ENCODE measurements at regions not wholly inside any gene's neighbourhood (a gene's known extent, or its start where the extent isn't known, plus 50 kb on each side); places are given as distances from the start of the nearest gene placed in this dataset.

DNA sequence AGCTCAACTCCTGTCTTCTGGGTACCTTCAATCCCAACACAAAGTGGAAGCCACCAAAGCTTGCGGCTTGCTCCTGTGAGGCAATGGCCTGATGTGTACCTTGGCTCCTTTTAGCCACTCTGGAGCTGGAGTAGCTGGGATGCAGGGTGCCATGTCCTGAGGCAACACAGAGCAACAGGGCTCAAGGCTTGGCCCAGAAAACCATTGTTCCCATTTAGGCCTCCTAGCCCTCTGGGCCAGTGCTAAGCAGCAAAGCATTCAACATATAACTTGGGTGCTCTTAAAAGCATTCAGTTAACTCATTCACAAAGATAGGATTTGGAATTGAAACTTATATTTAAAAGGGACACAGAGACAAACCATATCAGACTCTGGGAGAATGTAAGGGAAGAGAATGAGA lies 194.5 kb upstream of the ARHGEF9 start:
- Histone ChIP-seq H4K20me1 (ENCODE audit: insufficient read depth, low read length) (no peaks in the 10 kb centered on the region), H3K27me3 (ENCODE audit: control insufficient read depth in 2 of 2, insufficient read depth in 2 of 2, low read length in 2 of 2) (no peaks in the 10 kb centered on the region), H3K36me3 (replicated peaks in 1 of 2; ENCODE audit: control insufficient read depth in 1 of 2, insufficient read depth in 2 of 2, low read length in 2 of 2) (no peaks in the 10 kb centered on the region), H3K27ac (ENCODE audit: low read depth in 1 of 2, low read length in 2 of 2) (no peak overlapping the region), H3K9me3 (replicated peaks in 1 of 2; ENCODE audit: control insufficient read depth in 1 of 2, insufficient read depth in 1 of 2, low read length in 2 of 2) (peaks cover 19 to 21% of the 10 kb centered on the region in 2 donors), H3K4me3 (replicated peaks in 1 of 3; ENCODE audit: low read depth in 2 of 3, low read length in 3 of 3) (no peak overlapping the region), H2AFZ (ENCODE audit: insufficient read depth, low read depth, low read length, poor library complexity, severe bottlenecking) (no peak overlapping the region), H3K4me1 (ENCODE audit: control insufficient read depth in 1 of 2, insufficient read depth in 2 of 2, low read length in 2 of 2) (no peaks in the 10 kb centered on the region), H3K9ac (ENCODE audit: insufficient read depth, low read length, poor library complexity, severe bottlenecking) (no peak overlapping the region), H3K79me2 (ENCODE audit: insufficient read depth, low read length) (no peaks in the 10 kb centered on the region), H3K4me2 (replicated peaks; ENCODE audit: extremely low read depth, low read length, poor library complexity, severe bottlenecking) (no peak overlapping the region)
- no peaks in the 10 kb centered on the region for H3K27me3 Mint-ChIP-seq (ENCODE audit: low read depth in 3 of 3)
- H3K4me1 Mint-ChIP-seq, result no peaks in the 10 kb centered on the region
- intact Hi-C loops (cut with micrococcal nuclease), result no loop called here
- no peaks in the 10 kb centered on the region for H3K36me3 Mint-ChIP-seq
- TF ChIP-seq, protein P1, sequence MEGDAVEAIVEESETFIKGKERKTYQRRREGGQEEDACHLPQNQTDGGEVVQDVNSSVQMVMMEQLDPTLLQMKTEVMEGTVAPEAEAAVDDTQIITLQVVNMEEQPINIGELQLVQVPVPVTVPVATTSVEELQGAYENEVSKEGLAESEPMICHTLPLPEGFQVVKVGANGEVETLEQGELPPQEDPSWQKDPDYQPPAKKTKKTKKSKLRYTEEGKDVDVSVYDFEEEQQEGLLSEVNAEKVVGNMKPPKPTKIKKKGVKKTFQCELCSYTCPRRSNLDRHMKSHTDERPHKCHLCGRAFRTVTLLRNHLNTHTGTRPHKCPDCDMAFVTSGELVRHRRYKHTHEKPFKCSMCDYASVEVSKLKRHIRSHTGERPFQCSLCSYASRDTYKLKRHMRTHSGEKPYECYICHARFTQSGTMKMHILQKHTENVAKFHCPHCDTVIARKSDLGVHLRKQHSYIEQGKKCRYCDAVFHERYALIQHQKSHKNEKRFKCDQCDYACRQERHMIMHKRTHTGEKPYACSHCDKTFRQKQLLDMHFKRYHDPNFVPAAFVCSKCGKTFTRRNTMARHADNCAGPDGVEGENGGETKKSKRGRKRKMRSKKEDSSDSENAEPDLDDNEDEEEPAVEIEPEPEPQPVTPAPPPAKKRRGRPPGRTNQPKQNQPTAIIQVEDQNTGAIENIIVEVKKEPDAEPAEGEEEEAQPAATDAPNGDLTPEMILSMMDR (IDR thresholded peaks at IDR 0.05), result no peak
- peaks cover 0 to 36% (median 6%) of the 10 kb centered on the region in 7 donors for H3K9me3 Mint-ChIP-seq
- no peak overlapping the region for H3K4me3 Mint-ChIP-seq
- 100% methylated on average over 1 of the region's 1 CpG for WGBS (ENCODE audit: insufficient coverage)
- H3K27ac Mint-ChIP-seq, result no peak overlapping the region
- DNase-seq, result no peak

DNA sequence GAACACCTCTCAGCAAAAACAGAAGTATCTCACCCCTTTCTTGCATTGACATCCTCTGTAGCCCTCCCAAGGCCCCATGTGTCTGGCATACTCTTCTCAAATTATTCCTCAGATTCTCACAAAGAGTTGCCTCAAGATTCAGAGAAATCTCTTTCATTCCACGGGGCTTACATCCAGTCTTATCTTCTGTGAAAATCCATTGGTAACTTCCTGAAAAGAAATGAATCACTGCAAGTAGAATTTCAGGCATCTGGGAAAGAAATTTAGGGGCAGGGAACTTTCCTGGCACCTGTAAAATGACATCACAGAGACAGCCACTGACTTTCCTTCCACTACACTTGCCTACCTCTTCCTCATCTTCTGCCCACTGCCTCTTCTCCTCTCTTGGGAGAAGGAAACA lies 182.5 kb upstream of the ARHGEF9 start:
- Mint-ChIP-seq H3K27me3 (ENCODE audit: low read depth in 3 of 3) (no peaks in the 10 kb centered on the region), H3K9me3 (peaks cover 2 to 10% (median 5%) of the 10 kb centered on the region in 7 donors), H3K4me3 (no peak overlapping the region), H3K36me3 (no peaks in the 10 kb centered on the region), H3K4me1 (no peaks in the 10 kb centered on the region), H3K27ac (no peak overlapping the region)
- Histone ChIP-seq H4K20me1 (ENCODE audit: insufficient read depth, low read length) (no peaks in the 10 kb centered on the region), H3K4me3 (replicated peaks in 1 of 3; ENCODE audit: low read depth in 2 of 3, low read length in 3 of 3) (no peak overlapping the region), H3K9me3 (replicated peaks in 1 of 2; ENCODE audit: control insufficient read depth in 1 of 2, insufficient read depth in 1 of 2, low read length in 2 of 2) (peaks cover 4 to 6% of the 10 kb centered on the region in 2 donors), H2AFZ (ENCODE audit: insufficient read depth, low read depth, low read length, poor library complexity, severe bottlenecking) (no peak overlapping the region), H3K36me3 (replicated peaks in 1 of 2; ENCODE audit: control insufficient read depth in 1 of 2, insufficient read depth in 2 of 2, low read length in 2 of 2) (no peaks in the 10 kb centered on the region), H3K27ac (ENCODE audit: low read depth in 1 of 2, low read length in 2 of 2) (no peak overlapping the region), H3K9ac (ENCODE audit: insufficient read depth, low read length, poor library complexity, severe bottlenecking) (no peak overlapping the region), H3K27me3 (ENCODE audit: control insufficient read depth in 2 of 2, insufficient read depth in 2 of 2, low read length in 2 of 2) (no peaks in the 10 kb centered on the region), H3K4me1 (ENCODE audit: control insufficient read depth in 1 of 2, insufficient read depth in 2 of 2, low read length in 2 of 2) (no peaks in the 10 kb centered on the region), H3K79me2 (ENCODE audit: insufficient read depth, low read length) (no peaks in the 10 kb centered on the region), H3K4me2 (replicated peaks; ENCODE audit: extremely low read depth, low read length, poor library complexity, severe bottlenecking) (no peak overlapping the region)
- TF ChIP-seq, protein P1 (IDR thresholded peaks at IDR 0.05), result no peak
- no peak for DNase-seq
- WGBS (ENCODE audit: insufficient coverage), result no CpG with 5 or more reads among the region's 1 CpG
- intact Hi-C loops (cut with micrococcal nuclease), result no loop called here

All from CD14-positive monocyte (primary cell).